ENCODE measurements at regions not wholly inside any gene's neighbourhood (a gene's known extent, or its start where the extent isn't known, plus 50 kb on each side); places are given as distances from the start of the nearest gene placed in this dataset.

DNA sequence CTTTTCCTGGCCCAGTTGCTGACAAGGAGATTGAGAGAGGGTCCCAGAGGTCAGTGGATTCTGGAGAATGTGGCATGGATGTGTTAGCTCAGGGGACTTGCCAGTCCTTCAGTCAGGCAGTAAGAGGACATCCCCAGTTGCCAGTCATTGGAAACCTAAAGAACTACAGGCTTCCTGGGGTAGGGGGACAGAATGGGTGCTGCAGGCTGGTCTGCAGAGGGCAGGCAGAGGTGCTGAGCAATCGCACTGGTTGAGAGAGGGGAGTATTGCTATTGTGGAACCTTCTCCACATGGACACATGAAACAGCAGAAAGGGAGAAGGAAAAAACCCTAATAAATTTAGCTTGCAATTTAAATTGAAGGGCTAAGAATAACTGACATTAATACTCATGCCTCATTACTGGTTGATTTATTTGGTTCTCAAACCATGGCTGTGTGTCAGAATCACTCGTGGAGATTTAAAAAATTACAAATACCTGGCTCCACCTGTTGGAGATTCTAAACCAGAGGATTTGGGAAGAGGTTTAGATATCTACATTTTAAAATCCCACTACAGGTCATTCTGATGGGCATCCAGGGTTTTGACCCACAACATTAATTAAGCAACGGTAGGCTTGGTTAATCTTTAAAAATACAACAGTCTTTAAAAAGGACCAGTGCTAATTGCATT, 71.2 kb upstream of the SLC38A2 start:
- in situ Hi-C loops (cut with HindIII; ENCODE audit: low sequenced_read_pairs): no loop called here
- no peak overlapping the region for H3K4me3 ChIP-seq (ENCODE audit: low read depth, low read length)
- TF ChIP-seq, protein P1, sequence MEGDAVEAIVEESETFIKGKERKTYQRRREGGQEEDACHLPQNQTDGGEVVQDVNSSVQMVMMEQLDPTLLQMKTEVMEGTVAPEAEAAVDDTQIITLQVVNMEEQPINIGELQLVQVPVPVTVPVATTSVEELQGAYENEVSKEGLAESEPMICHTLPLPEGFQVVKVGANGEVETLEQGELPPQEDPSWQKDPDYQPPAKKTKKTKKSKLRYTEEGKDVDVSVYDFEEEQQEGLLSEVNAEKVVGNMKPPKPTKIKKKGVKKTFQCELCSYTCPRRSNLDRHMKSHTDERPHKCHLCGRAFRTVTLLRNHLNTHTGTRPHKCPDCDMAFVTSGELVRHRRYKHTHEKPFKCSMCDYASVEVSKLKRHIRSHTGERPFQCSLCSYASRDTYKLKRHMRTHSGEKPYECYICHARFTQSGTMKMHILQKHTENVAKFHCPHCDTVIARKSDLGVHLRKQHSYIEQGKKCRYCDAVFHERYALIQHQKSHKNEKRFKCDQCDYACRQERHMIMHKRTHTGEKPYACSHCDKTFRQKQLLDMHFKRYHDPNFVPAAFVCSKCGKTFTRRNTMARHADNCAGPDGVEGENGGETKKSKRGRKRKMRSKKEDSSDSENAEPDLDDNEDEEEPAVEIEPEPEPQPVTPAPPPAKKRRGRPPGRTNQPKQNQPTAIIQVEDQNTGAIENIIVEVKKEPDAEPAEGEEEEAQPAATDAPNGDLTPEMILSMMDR (IDR thresholded peaks at IDR 0.05; ENCODE audit: low read depth, low read length, missing control alignments): no peak
- no peak for DNase-seq (ENCODE audit: low read depth)

DNA sequence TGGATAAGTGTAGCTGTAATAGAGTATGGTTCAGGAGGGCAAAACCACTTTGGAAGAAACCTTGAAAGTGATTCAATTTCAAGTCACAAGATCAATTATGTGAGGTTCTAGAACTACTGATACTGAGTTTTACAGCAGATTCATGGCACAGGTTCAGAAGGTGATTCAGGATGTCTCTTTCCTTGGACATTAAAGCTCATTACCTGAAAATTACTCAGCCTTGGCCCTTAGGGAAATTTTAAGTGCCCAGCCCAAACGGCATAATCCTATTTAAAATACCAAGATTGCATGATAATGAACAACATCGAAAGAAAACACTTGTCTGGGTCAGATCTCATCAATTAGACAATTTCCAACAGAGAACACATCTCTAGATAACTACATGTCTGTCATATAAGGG, 70.2 kb upstream of the SLC38A2 start:
- H3K4me3 ChIP-seq (ENCODE audit: low read depth, low read length): no peak overlapping the region
- DNase-seq (ENCODE audit: low read depth): no peak
- in situ Hi-C loops (cut with HindIII; ENCODE audit: low sequenced_read_pairs): no loop called here
- TF ChIP-seq, protein P1 (IDR thresholded peaks at IDR 0.05; ENCODE audit: low read depth, low read length, missing control alignments): no peak

DNA sequence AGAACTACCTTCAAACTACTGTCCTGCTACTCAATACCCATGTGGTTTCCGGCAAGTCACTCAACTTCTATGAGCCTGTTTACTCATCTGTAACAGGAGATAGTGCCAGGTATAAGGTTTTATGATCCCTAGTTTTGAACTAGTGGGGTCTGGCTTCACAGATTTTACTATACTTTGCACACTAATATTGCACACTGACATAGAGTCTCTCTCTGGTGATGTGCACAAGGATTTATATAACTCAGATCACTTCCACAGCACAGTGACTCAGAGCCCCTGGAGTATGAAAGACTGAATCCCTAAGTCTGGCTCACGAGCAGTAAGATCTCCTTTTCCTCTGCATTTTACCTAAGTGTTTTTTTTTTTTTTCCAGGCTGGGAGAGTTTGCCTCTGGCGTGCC, 69.7 kb upstream of the SLC38A2 start:
- H3K4me3 ChIP-seq (ENCODE audit: low read depth, low read length): no peak overlapping the region
- TF ChIP-seq, protein P1 (IDR thresholded peaks at IDR 0.05; ENCODE audit: low read depth, low read length, missing control alignments): no peak
- in situ Hi-C loops (cut with HindIII; ENCODE audit: low sequenced_read_pairs): no loop called here
- no peak for DNase-seq (ENCODE audit: low read depth)

DNA sequence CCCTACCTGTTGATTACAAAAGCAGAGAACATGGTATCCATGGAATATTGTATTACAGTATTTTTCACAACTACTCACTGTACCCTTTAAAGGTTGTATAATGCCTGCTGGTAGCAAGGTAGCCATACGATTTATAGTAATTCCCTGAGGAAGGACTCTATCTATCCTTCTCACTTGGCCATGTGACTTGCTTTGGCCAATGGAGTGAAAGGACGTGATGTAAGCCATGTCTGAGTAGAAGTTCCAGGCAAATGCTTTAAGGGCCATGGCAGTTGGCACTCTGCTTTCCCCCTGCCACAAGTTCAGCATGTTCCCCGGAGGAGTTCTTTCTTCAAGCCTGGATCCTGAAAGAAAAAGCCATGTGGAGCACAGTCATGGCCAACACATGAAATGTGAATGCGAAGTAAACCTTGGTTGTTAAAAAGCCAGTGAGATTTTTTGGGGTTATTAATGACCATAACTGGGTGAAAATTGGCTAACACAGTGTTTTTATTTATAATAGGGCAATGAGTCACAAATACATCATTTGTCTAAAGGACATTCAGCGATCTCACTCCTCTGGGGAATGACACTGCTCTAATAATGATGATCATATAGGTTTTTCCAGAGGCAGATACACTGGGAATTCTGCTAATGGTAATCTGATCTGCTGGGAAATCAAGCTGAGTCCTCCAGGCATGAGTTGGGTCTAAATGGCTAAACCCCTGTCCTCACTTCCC, 67.4 kb upstream of the SLC38A2 start:
- DNase-seq (ENCODE audit: low read depth): no peak
- H3K4me3 ChIP-seq (ENCODE audit: low read depth, low read length): no peak overlapping the region
- in situ Hi-C loops (cut with HindIII; ENCODE audit: low sequenced_read_pairs): no loop called here
- TF ChIP-seq, protein P1 (IDR thresholded peaks at IDR 0.05; ENCODE audit: low read depth, low read length, missing control alignments): no peak

DNA sequence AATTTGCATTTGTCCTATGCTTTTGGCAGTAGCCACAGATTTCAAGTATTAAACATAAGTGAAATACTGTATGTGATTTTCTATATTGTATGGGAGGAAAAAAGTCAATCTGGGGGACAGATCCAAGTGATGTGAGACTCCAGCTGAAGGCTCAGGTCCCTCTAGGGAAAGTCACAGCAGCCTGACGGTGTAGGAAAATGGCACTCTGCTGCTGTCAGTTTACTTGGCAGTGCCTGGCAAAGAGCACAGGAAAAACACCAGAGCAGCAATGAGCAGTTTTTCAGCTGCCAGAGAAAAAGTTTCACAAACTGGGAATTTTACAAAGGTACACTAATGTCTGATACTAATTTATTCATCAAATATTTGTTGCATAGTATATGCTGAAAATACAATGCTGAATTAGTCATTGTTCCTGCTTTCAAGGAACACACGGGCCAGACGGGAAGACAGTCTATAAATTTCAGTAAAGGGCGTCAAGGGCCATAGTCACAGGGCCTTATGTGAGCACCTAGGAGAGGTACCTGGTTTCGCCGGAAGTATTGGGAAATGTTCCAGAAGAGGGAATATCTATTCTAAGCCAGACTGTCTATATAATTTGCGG, 66.2 kb upstream of the SLC38A2 start:
- in situ Hi-C loops (cut with HindIII; ENCODE audit: low sequenced_read_pairs): no loop called here
- H3K4me3 ChIP-seq (ENCODE audit: low read depth, low read length): no peak overlapping the region
- TF ChIP-seq, protein P1 (IDR thresholded peaks at IDR 0.05; ENCODE audit: low read depth, low read length, missing control alignments): no peak
- no peak for DNase-seq (ENCODE audit: low read depth)

DNA sequence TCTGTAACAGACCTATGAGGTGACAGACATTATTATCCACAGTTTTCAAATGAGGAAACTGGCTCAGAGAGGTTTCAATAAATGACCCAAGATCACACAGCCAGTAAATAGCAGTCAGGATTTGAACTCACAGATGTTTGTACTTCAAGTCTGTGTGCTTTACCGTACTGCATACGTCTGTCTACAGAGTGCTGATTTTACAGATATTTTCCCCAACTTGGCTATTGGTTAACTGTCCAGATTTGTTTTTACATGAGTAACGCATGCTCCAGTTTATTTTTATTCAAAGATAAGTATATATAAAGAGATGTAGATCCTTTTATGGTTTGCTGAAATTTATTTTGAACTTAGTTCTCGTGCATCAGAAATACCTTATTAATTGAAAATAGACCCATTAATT, 65.7 kb upstream of the SLC38A2 start:
- DNase-seq (ENCODE audit: low read depth): no peak
- TF ChIP-seq, protein P1 (IDR thresholded peaks at IDR 0.05; ENCODE audit: low read depth, low read length, missing control alignments): no peak
- in situ Hi-C loops (cut with HindIII; ENCODE audit: low sequenced_read_pairs): no loop called here
- no peak overlapping the region for H3K4me3 ChIP-seq (ENCODE audit: low read depth, low read length)

Measured in astrocyte of the cerebellum (primary cell).